Prostate gland (tissue), 2 donors: ENCODE measurements at regions not wholly inside any gene's neighbourhood (a gene's known extent, or its start where the extent isn't known, plus 50 kb on each side); places are given as distances from the start of the nearest gene placed in this dataset.

ENCODE experiments used
- CTCF ChIP-seq, 4 experiments: fragments of 200-600 bp in 2 of 4; fragments of 450-650 bp in 2 of 4; sonication (generic) in 2 of 4; IDR thresholded peaks; 1 replicate in 3 of 4; 2 replicates in 1 of 4; pipeline ENCODE4 v1.5.1; 2016 to 2019; ENCODE audit warnings: antibody characterized with exemption in 4 of 4, mild to moderate bottlenecking in 2 of 4, moderate library complexity in 2 of 4
- POLR2A ChIP-seq: fragments of 450-650 bp; IDR thresholded peaks from one replicate; pipeline ENCODE4 v1.6.1; 2016; ENCODE audit warnings: antibody characterized with exemption, mild to moderate bottlenecking
- POLR2AphosphoS5 ChIP-seq: sonication (generic); formaldehyde crosslinking; IDR thresholded peaks from one replicate; pipeline ENCODE4 v1.6.1; 2017; ENCODE audit warnings: antibody characterized with exemption

GRCh38 chr14:25759256-25759655, 709.3 kb upstream of the STXBP6 start:
- TF ChIP-seq POLR2A: no peak
- TF ChIP-seq CTCF (IDR thresholded peaks at IDR 0.05): no peak
- no peak for TF ChIP-seq POLR2AphosphoS5
